ENCODE measurements at regions not wholly inside any gene's neighbourhood (a gene's known extent, or its start where the extent isn't known, plus 50 kb on each side); places are given as distances from the start of the nearest gene placed in this dataset.

DNA sequence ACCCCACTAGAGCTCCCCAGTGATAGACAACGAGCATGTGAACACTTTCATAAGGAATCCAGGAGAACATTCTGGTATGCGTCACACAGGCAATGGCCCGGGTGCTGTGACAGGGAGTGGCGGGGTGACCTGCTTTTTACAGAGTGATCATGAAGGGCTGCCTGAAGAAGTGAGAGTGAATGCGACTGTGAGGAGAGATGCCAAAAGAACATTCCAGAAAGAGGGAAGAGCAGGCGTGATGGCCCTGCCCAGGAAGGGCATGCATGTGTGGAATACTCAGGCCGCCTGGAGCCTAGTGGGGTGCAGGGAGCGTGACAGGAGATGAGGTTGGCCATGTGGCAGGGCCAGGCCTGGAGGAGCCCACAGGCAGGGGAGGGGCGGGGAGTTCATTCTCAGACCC lies 53.8 kb downstream of the FZD10 start:
- peaks cover 59% of the 10 kb centered on the region for H3K27me3 Mint-ChIP-seq (ENCODE audit: low read depth)
- H3K4me3 Mint-ChIP-seq: no peak overlapping the region
- TF ChIP-seq, protein P1, sequence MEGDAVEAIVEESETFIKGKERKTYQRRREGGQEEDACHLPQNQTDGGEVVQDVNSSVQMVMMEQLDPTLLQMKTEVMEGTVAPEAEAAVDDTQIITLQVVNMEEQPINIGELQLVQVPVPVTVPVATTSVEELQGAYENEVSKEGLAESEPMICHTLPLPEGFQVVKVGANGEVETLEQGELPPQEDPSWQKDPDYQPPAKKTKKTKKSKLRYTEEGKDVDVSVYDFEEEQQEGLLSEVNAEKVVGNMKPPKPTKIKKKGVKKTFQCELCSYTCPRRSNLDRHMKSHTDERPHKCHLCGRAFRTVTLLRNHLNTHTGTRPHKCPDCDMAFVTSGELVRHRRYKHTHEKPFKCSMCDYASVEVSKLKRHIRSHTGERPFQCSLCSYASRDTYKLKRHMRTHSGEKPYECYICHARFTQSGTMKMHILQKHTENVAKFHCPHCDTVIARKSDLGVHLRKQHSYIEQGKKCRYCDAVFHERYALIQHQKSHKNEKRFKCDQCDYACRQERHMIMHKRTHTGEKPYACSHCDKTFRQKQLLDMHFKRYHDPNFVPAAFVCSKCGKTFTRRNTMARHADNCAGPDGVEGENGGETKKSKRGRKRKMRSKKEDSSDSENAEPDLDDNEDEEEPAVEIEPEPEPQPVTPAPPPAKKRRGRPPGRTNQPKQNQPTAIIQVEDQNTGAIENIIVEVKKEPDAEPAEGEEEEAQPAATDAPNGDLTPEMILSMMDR (IDR thresholded peaks at IDR 0.05; ENCODE audit: unreplicated experiment in 3 of 3): no peak

DNA sequence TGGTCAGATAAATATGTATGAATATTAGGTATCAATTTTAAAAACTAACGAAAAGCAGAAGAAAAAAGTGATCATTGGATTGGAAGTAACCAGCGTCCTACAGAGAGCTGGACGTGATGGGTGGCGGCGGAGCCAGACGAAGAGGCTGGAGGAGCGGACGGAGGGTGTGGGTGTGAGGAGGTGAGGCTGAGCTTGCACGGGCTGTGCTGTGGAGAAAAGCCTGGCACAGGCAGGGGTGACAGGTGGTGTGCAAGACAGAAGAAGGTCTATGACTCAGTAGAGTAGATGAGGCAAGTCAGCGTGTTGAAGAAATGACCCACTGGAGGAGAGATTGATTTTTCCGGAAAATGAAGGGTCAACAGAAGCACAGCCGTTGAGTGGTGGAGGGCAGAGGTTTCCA lies 56.4 kb downstream of the FZD10 start:
- TF ChIP-seq, protein P1 (IDR thresholded peaks at IDR 0.05; ENCODE audit: unreplicated experiment in 3 of 3): no peak
- no peaks in the 10 kb centered on the region for H3K36me3 Mint-ChIP-seq (ENCODE audit: low read depth)

More for the DNA sequence above, 53.8 kb downstream of the FZD10 start:
- Mint-ChIP-seq H3K9me3 (peaks cover 3% of the 10 kb centered on the region), H3K4me1 (peaks cover 9% of the 10 kb centered on the region), H3K27ac (no peak overlapping the region), H3K36me3 (ENCODE audit: low read depth) (no peaks in the 10 kb centered on the region)

DNA sequence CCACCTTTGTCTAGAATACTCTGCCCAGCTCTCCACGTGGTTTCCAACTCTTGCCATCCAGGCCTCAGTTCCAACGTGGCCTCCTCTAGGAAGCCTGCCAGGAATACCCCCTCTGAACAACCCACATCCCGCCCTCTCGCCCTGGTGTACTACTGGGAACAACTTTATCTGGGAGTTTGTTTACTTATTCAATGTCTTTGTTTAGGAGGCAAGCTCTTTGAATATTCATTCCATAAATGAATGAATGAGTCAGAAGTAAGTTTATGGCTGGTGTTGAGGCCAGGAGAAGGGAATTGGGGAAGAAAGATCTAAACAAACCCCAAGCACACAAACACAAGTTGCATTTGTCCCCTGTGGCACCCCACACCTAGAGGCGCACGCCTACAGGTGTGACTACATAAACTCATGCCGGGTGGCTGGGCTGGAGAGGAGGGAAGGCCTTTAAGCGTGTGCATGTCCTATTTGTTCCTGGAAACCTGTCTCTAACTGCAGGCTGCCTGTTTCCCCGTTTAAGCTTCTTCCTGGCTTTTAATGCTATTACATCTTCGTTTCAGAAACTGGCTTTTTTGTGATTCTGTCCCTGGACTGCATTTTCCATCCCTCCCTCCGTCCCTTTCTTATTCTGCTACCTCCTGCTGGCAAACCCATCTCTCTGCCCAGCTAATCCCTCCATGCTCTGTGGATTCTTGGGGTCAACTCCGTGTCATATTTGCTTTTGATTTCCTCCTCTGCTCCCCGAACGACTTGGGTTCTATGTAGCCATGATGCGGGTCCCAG lies 57.9 kb downstream of the FZD10 start:
- Mint-ChIP-seq H3K4me3 (no peak overlapping the region), H3K27me3 (ENCODE audit: low read depth) (peaks cover 49% of the 10 kb centered on the region), H3K4me1 (peaks cover 11% of the 10 kb centered on the region), H3K27ac (no peak overlapping the region), H3K9me3 (no peaks in the 10 kb centered on the region), H3K36me3 (ENCODE audit: low read depth) (no peaks in the 10 kb centered on the region)
- TF ChIP-seq, protein P1 (IDR thresholded peaks at IDR 0.05; ENCODE audit: unreplicated experiment in 3 of 3): no peak

More for the DNA sequence above, 56.4 kb downstream of the FZD10 start:
- H3K27ac Mint-ChIP-seq: no peak overlapping the region
- H3K27me3 Mint-ChIP-seq (ENCODE audit: low read depth): peaks cover 62% of the 10 kb centered on the region
- no peaks in the 10 kb centered on the region for H3K9me3 Mint-ChIP-seq
- H3K4me1 Mint-ChIP-seq: peaks cover 11% of the 10 kb centered on the region
- H3K4me3 Mint-ChIP-seq: no peak overlapping the region

DNA sequence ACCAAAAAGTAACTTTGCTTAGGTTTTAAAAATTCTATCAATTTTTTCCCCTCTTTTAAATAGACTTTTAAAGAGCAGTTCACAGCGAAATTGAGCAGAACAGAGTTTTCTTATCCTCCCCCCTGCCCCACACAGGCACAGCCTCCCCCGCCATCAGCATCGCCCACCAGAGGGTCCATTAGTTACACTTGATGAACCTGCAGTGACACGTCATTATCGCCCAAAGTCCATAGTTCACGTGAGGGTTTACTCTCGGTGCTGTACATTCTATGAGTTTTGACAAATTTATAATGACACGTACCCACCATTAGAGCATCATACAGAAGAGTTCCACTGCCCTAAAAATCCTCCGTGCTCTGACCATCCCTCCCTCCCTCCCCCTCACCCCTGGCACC lies 58.4 kb downstream of the FZD10 start:
- H3K4me1 Mint-ChIP-seq: peaks cover 11% of the 10 kb centered on the region
- peaks cover 48% of the 10 kb centered on the region for H3K27me3 Mint-ChIP-seq (ENCODE audit: low read depth)
- no peaks in the 10 kb centered on the region for H3K9me3 Mint-ChIP-seq
- TF ChIP-seq, protein P1 (IDR thresholded peaks at IDR 0.05; ENCODE audit: unreplicated experiment in 3 of 3): no peak
- no peak overlapping the region for H3K27ac Mint-ChIP-seq
- H3K36me3 Mint-ChIP-seq (ENCODE audit: low read depth): no peaks in the 10 kb centered on the region
- H3K4me3 Mint-ChIP-seq: no peak overlapping the region

GRCh38 chr12:130222519-130223218 lies 60.4 kb downstream of the FZD10 start:
- peaks cover 11% of the 10 kb centered on the region for H3K4me1 Mint-ChIP-seq
- peaks cover 44% of the 10 kb centered on the region for H3K27me3 Mint-ChIP-seq (ENCODE audit: low read depth)
- TF ChIP-seq, protein P1 (IDR thresholded peaks at IDR 0.05; ENCODE audit: unreplicated experiment in 3 of 3): no peak
- no peak overlapping the region for H3K4me3 Mint-ChIP-seq
- no peaks in the 10 kb centered on the region for H3K9me3 Mint-ChIP-seq
- no peak overlapping the region for H3K27ac Mint-ChIP-seq
- H3K36me3 Mint-ChIP-seq (ENCODE audit: low read depth): no peaks in the 10 kb centered on the region

All from nephron (organoid).